Calu3 (cell line): ENCODE measurements at regions not wholly inside any gene's neighbourhood (a gene's known extent, or its start where the extent isn't known, plus 50 kb on each side); places are given as distances from the start of the nearest gene placed in this dataset.

Source experiments
- BruUV-seq: library from RNA; stranded (reverse); fragments of 400-500 nt; replicated peaks from 2 replicates; lab custom pipeline; 2021; lab: Mats Ljungman, UMichigan
- CTCF ChIA-PET: fragments of 300-600 bp; sonication (Branson Sonifier 250); formaldehyde crosslinking; loops from one replicate; lab custom pipeline; 2022; ENCODE audit warnings: antibody characterized with exemption; lab: Charles Lee
- DNase-seq: peaks from one replicate; pipeline ENCODE4 v3.0.0; 2022
- H3K27ac Mint-ChIP-seq: one replicate; pipeline ENCODE4 v1.8.0; 2022; ENCODE audit warnings: mixed read lengths; ENCODE audit not compliant: unreplicated experiment
- H3K27me3 Mint-ChIP-seq: one replicate; pipeline ENCODE4 v1.8.0; 2022; ENCODE audit warnings: mixed read lengths; ENCODE audit not compliant: unreplicated experiment
- H3K36me3 Mint-ChIP-seq: one replicate; pipeline ENCODE4 v1.8.0; 2022; ENCODE audit warnings: mild to moderate bottlenecking, moderate library complexity, mixed read lengths; ENCODE audit not compliant: insufficient read depth, unreplicated experiment
- H3K4me1 Mint-ChIP-seq: one replicate; pipeline ENCODE4 v1.8.0; 2022; ENCODE audit warnings: mild to moderate bottlenecking, low read depth, mixed read lengths; ENCODE audit not compliant: unreplicated experiment
- H3K4me3 Mint-ChIP-seq: one replicate; pipeline ENCODE4 v1.8.0; 2022; ENCODE audit warnings: mild to moderate bottlenecking, low read depth, moderate library complexity, mixed read lengths; ENCODE audit not compliant: unreplicated experiment
- H3K9me3 Mint-ChIP-seq: one replicate; pipeline ENCODE4 v1.8.0; 2022; ENCODE audit warnings: low read depth, mixed read lengths; ENCODE audit not compliant: unreplicated experiment
- intact Hi-C: fragments of 100-400 bp; cut with micrococcal nuclease; formaldehyde crosslinking; loops from one replicate; pipeline ENCODE4 v1.10.0; 2022; ENCODE audit not compliant: unreplicated experiment
- TF ChIP-seq, protein P1 (sequence below): fragments of 200-600 bp; IDR thresholded peaks from one replicate; pipeline ENCODE4 v1.8.0; 2022; ENCODE audit warnings: antibody characterized with exemption; ENCODE audit not compliant: unreplicated experiment

GRCh38 chr9:135422341-135422944 is 57.1 kb upstream of the PPP1R26 start:
- H3K27me3 Mint-ChIP-seq, result peaks cover 15% of the 10 kb centered on the region
- TF ChIP-seq, protein P1, sequence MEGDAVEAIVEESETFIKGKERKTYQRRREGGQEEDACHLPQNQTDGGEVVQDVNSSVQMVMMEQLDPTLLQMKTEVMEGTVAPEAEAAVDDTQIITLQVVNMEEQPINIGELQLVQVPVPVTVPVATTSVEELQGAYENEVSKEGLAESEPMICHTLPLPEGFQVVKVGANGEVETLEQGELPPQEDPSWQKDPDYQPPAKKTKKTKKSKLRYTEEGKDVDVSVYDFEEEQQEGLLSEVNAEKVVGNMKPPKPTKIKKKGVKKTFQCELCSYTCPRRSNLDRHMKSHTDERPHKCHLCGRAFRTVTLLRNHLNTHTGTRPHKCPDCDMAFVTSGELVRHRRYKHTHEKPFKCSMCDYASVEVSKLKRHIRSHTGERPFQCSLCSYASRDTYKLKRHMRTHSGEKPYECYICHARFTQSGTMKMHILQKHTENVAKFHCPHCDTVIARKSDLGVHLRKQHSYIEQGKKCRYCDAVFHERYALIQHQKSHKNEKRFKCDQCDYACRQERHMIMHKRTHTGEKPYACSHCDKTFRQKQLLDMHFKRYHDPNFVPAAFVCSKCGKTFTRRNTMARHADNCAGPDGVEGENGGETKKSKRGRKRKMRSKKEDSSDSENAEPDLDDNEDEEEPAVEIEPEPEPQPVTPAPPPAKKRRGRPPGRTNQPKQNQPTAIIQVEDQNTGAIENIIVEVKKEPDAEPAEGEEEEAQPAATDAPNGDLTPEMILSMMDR, result no peak
- no peaks in the 10 kb centered on the region for H3K36me3 Mint-ChIP-seq
- no TSS peak for BruUV-seq
- no peaks in the 10 kb centered on the region for H3K4me1 Mint-ChIP-seq
- no peaks in the 10 kb centered on the region for H3K9me3 Mint-ChIP-seq
- DNase-seq, result no peak
- H3K4me3 Mint-ChIP-seq, result no peak overlapping the region
- no peak overlapping the region for H3K27ac Mint-ChIP-seq
- intact Hi-C loops, result no loop called here
- CTCF ChIA-PET, result no interaction called here

DNA sequence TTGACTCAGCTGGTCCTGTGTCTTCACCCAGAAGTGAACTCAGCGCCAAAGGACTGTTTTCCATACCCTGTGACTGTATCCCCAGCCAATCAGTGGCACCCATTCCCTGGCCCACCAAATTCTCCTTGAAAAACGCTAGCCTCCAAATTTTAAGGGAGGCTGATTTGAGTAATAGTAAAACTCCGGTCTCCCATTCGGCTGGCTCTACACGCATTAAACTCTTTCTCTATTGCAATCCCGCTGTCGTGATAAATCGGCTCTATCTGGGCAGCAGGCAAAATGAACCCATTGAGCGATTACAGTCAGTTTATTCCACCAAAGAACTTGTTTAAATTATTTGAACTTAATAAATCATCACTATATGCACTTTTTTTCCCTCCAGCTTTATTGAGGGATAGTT is 55.9 kb upstream of the PPP1R26 start:
- intact Hi-C loops, result no loop called here
- no peak overlapping the region for H3K27ac Mint-ChIP-seq
- no peaks in the 10 kb centered on the region for H3K36me3 Mint-ChIP-seq
- DNase-seq, result no peak
- no peaks in the 10 kb centered on the region for H3K4me1 Mint-ChIP-seq
- H3K27me3 Mint-ChIP-seq, result peaks cover 14% of the 10 kb centered on the region
- no peaks in the 10 kb centered on the region for H3K9me3 Mint-ChIP-seq
- H3K4me3 Mint-ChIP-seq, result no peak overlapping the region
- TF ChIP-seq, protein P1, result no peak
- BruUV-seq, result no TSS peak
- CTCF ChIA-PET, result no interaction called here
